ENCODE measurements at regions not wholly inside any gene's neighbourhood (a gene's known extent, or its start where the extent isn't known, plus 50 kb on each side); places are given as distances from the start of the nearest gene placed in this dataset.
A peak's percentile ranks its signal among the peaks of the same experiment; 100 is the strongest.

DNA sequence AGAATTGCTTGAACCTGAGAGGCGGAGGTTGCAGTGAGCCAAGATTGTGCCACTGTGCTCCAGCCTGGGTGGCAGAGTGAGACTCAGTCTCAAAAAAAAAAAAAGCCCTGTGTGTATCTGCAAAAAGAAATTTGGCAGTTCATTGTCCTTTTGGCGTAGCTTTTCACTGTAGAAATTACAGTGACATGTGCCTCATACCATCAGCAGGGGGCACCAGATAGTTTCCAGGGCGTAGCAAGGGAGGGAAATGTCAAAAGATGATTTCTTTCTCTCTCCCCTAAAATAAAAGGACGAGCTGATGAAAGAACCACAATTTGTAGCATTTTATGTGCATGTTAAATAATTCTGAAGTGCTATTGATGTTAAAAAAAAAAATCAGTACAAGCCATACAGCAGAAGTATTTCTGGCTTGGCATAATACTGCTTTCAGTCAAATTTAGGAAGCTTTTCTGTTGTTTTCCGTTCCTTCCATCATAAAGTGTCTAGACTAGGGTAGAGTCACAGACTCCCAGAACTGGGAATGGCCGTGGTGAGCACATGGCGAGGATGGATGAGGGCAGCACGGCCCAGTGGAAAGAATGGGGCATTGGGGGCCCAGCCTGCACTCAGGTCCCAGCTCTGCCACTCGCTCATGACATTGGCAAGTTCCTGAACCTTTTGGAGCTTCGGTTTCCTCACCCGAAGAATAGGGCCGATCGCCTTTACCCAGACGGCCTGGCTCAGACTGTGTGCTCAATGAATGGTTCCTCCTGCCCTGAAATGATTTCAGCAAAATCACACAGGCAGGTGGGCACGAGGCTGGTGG, 59.8 kb upstream of the RPH3AL start:
- DNase-seq = peak; percentile 41

DNA sequence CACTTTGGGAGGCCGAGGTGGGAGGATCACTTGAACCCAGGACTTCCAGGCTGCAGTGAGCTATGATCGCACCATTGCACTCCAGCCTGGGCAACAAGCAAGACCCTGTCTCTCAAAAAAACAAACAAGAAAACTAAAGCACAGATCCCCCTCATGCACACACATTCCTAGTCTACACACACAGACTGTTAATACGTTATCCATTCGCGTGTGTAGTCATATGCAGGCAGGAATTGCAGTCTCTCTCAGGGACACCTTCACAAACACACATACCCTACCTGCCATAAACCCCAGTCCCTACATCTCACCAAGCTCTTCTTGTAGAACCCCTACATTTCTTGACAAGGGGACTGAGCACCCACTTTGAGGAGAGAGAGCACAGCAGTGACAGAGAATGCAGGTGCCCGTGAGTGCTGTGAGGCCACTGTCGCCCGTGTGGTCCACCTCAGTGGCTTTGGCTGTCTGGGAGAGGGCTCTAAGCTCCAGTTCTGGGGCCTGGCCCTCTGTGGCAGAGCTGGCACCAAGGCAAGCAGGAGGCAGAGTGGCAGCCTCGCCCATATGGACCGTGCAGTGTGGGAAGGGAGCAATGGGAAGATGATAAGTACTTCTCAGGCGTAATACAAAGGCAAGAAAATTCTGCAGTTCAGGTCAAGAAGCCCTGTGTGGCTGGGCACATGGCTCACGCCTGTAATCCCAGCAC, 59.0 kb upstream of the RPH3AL start:
- DNase-seq = peak; percentile 14

DNA sequence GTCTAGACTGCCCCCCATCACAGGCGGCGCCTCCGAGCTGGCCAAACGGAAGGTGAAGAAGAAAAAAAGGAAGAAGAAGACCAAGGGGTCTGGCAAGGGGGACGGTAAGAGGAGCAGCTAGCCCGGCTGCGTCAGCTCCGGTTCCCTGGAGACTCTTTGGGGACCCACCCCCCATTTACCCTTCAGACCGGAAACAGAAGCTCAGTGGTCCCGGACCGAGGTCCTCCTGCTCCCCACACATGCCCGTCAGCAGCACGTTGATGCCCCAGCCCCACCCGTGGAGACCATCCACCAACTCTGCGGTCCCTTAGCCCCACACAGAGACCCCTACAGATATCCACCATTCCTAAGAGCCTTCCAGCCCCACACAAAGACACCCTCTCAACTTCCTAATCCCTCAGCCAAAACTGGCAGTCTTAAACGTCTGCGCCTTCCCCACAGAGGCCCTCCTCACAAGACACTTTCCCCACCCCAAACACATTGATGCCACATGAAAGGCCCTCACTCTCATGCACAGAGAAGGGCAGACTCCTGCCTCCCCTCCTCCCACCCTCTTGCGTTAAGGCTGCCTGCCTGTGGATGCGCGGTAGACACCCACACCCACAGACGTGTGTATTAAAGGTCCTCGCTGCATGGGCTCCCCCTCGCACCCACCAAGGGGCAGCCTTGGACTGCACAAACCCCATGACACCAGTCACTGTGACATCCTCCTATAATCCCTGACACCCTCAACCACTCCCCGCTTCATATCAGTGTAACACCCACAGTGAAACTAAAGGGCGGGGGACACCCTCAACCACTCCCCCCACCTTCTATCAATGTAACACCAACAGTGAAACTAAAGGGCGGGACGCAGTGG, 58.2 kb upstream of the RPH3AL start:
- DNase-seq = no peak

DNA sequence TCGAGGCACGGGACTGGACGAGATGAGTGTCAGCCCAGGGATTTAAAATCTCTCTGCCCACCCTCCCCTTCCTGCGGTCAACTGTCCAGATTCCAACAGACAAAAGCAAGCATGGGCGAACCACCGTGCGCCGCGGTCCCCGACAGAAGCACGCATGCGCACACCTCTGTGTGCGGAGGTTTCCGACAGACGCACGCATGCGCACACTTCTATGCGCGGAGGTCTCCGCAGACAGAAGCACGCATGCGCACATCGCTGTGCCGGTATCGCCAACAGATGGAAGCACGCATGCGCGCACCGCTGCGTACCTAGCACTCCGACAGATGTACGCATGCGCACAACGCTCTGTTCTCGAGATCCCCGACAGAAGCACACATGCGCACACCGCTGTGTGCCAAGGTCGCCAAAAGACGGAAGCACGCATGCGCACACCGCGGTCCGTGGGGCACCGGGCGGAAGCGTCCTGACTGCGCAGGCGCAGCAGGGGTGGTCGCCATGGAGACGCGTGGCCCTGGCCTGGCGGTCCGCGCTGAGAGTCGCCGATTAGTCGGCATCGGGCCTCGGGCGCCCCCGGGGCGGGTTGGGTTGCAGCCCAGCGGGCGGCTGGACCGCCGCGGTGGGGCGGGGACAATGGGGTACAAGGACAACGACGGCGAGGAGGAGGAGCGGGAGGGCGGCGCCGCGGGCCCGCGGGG, 57.4 kb upstream of the RPH3AL start:
- peak; percentile 99 for DNase-seq

DNA sequence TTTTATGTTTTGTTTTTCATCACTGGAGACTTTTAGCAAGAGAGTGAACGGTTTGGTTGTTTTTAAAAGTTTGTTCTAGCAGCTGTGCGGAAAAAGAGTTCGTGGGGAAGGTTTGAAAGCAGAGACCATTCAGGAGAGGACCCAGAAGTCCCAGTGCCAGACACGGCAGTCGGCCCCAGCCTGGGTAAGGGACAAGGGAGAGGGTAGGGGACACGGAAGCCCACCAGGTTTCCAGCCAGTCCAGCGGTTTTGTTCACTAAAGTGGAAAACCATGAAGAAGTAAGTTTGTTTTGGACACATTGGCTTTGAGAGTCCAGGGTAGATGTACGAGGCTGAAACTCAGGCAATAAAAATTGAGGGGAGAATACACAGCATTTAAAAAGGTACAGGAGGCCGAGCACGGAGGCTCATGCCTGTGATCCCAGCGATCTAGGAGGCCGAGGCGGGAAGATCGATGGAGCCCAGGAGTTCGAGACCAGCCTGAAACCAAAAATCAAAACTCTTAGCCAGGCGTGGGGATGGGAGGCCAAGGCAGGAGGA, 56.8 kb upstream of the RPH3AL start:
- DNase-seq = no peak

DNA sequence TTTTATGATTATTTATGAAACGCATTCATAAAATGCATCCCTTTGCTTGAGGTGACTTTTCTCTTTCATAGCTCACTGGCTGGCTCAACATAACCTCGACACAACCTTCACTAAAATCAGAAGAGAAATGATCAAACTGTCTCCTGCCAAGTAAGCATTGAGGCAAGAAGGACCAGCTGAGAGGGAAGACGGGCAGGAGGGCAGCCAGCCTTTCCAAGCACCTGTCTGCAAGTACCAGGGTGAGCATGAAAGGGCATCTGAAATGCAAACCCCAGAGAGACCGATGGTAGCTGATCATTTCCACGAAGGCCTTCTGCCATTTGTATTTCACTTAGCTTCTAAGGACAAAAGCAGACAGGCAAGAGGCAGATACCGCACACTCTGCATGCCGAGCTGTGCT, 52.1 kb upstream of the RPH3AL start:
- DNase-seq = no peak

All from kidney glomerular epithelial cell (primary cell).